Natural killer cell (primary cell): ENCODE measurements at regions not wholly inside any gene's neighbourhood (a gene's known extent, or its start where the extent isn't known, plus 50 kb on each side); places are given as distances from the start of the nearest gene placed in this dataset.

Source experiments
- ATAC-seq, 3 donors: fragments of 150-1000 bp in 2 of 3; fragments of 200-7000 bp in 1 of 3; cut with Tn5 transposase; 1 replicate in 1 of 3; 2 replicates in 2 of 3; pipeline ENCODE4 v1.10.0; 2021; ENCODE audit warnings: mild to moderate bottlenecking in 2 of 3, moderate library complexity in 2 of 3
- DNase-seq, 2 donors: peaks; one replicate each; pipeline versions ENCODE4 v3.0.0 to v3.0.0-alpha.2; 2013 to 2021; ENCODE audit warnings: mixed read lengths in 1 of 2
- H3K27ac ChIP-seq: one replicate; pipeline ENCODE4 v1.5.1; 2013; ENCODE audit warnings: mild to moderate bottlenecking, low read length
- H3K27me3 ChIP-seq: one replicate; pipeline ENCODE4 v1.6.1; 2013; ENCODE audit warnings: low read length; ENCODE audit not compliant: control insufficient read depth, insufficient read depth
- H3K36me3 ChIP-seq: one replicate; pipeline ENCODE4 v1.6.1; 2013; ENCODE audit warnings: low read length; ENCODE audit not compliant: control insufficient read depth, insufficient read depth
- H3K4me1 ChIP-seq: one replicate; pipeline ENCODE4 v1.6.1; 2013; ENCODE audit warnings: low read length; ENCODE audit not compliant: control insufficient read depth, insufficient read depth
- H3K4me3 ChIP-seq: one replicate; pipeline ENCODE4 v1.5.1; 2013; ENCODE audit warnings: low read length
- H3K9me3 ChIP-seq: one replicate; pipeline ENCODE4 v1.6.1; 2013; ENCODE audit warnings: low read length; ENCODE audit not compliant: control insufficient read depth, insufficient read depth
- H3K27ac Mint-ChIP-seq, 2 donors: one replicate each; pipeline ENCODE4 v1.8.0; 2022; ENCODE audit warnings: mild to moderate bottlenecking in 2 of 2, mixed read lengths in 2 of 2, moderate library complexity in 1 of 2
- H3K27me3 Mint-ChIP-seq, 2 donors: one replicate each; pipeline ENCODE4 v1.8.0; 2022; ENCODE audit warnings: low read depth in 2 of 2, mixed read lengths in 2 of 2
- H3K36me3 Mint-ChIP-seq: one replicate; pipeline ENCODE4 v1.8.0; 2022; ENCODE audit warnings: mixed read lengths
- H3K4me1 Mint-ChIP-seq, 2 donors: one replicate each; pipeline ENCODE4 v1.8.0; 2022; ENCODE audit warnings: mixed read lengths in 2 of 2
- H3K4me3 Mint-ChIP-seq: one replicate; pipeline ENCODE4 v1.8.0; 2022; ENCODE audit warnings: mild to moderate bottlenecking, moderate library complexity, mixed read lengths
- H3K9me3 Mint-ChIP-seq, 2 donors: one replicate each; pipeline ENCODE4 v1.8.0; 2022; ENCODE audit warnings: mixed read lengths in 2 of 2
- WGBS: methylation state at CpG from one replicate; pipeline ENCODE4 v1.1.7; 2013; ENCODE audit warnings: missing lambda C conversion rate; ENCODE audit not compliant: insufficient coverage; 5-methylcytosine and 5-hydroxymethylcytosine counted together
- intact Hi-C: fragments of 100-400 bp; cut with micrococcal nuclease; formaldehyde crosslinking; loops from one replicate; pipeline ENCODE4 v1.14.2; 2022
- TF ChIP-seq, protein P1 (sequence below): fragments of 200-600 bp; IDR thresholded peaks from one replicate; pipeline ENCODE4 v1.8.0; 2022; ENCODE audit warnings: antibody characterized with exemption

GRCh38 chr19:28221736-28222135 lies 991.2 kb downstream of the UQCRFS1 start:
- no peaks in the 10 kb centered on the region for H3K4me1 Mint-ChIP-seq
- Histone ChIP-seq H3K36me3 (no peaks in the 10 kb centered on the region), H3K4me3 (no peak overlapping the region), H3K27me3 (no peaks in the 10 kb centered on the region), H3K9me3 (no peaks in the 10 kb centered on the region), H3K27ac (no peak overlapping the region), H3K4me1 (no peaks in the 10 kb centered on the region)
- ATAC-seq (no peak), DNase-seq (no peak)
- H3K36me3 Mint-ChIP-seq, result no peaks in the 10 kb centered on the region
- WGBS, result 61% methylated on average over 3 of the region's 3 CpGs
- H3K27me3 Mint-ChIP-seq, result peaks cover 17 to 46% of the 10 kb centered on the region in 2 donors
- H3K9me3 Mint-ChIP-seq, result no peaks in the 10 kb centered on the region
- no peak overlapping the region for H3K27ac Mint-ChIP-seq
- H3K4me3 Mint-ChIP-seq, result no peak overlapping the region
- TF ChIP-seq, protein P1, sequence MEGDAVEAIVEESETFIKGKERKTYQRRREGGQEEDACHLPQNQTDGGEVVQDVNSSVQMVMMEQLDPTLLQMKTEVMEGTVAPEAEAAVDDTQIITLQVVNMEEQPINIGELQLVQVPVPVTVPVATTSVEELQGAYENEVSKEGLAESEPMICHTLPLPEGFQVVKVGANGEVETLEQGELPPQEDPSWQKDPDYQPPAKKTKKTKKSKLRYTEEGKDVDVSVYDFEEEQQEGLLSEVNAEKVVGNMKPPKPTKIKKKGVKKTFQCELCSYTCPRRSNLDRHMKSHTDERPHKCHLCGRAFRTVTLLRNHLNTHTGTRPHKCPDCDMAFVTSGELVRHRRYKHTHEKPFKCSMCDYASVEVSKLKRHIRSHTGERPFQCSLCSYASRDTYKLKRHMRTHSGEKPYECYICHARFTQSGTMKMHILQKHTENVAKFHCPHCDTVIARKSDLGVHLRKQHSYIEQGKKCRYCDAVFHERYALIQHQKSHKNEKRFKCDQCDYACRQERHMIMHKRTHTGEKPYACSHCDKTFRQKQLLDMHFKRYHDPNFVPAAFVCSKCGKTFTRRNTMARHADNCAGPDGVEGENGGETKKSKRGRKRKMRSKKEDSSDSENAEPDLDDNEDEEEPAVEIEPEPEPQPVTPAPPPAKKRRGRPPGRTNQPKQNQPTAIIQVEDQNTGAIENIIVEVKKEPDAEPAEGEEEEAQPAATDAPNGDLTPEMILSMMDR, result no peak
- intact Hi-C loops, result no loop called here

GRCh38 chr19:28218728-28219127 lies 994.2 kb downstream of the UQCRFS1 start:
- no peaks in the 10 kb centered on the region for H3K36me3 Mint-ChIP-seq
- Histone ChIP-seq H3K9me3 (no peaks in the 10 kb centered on the region), H3K4me1 (no peaks in the 10 kb centered on the region), H3K36me3 (no peaks in the 10 kb centered on the region), H3K27me3 (no peaks in the 10 kb centered on the region), H3K27ac (no peak overlapping the region), H3K4me3 (no peak overlapping the region)
- WGBS, result 46% methylated on average over 5 of the region's 5 CpGs
- DNase-seq (no peak), ATAC-seq (no peak)
- no peaks in the 10 kb centered on the region for H3K4me1 Mint-ChIP-seq
- intact Hi-C loops, result no loop called here
- H3K27me3 Mint-ChIP-seq, result peaks cover 22 to 56% of the 10 kb centered on the region in 2 donors
- H3K27ac Mint-ChIP-seq, result no peak overlapping the region
- H3K9me3 Mint-ChIP-seq, result no peaks in the 10 kb centered on the region
- TF ChIP-seq, protein P1, result no peak
- H3K4me3 Mint-ChIP-seq, result no peak overlapping the region

DNA sequence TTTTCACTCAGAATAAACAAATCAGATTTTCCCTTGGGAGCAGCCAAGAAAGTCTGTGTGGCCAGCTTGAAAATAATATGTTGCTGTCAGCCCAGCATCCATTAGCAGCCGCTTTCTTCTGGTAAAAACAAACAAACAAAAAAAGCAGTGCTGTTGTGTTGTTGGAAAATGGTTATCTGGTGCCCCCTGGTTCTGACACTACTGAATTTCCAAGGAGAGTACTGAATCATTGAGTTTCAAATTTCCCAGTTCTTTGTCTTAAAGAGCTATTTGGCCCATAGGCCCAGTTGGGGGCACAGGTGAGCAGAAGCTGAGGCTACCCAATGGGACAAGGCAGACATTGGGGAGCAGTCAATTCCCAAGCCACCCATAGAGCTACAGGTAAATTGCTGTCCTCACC lies 995.9 kb downstream of the UQCRFS1 start:
- Mint-ChIP-seq H3K9me3 (no peaks in the 10 kb centered on the region), H3K27me3 (peaks cover 18 to 47% of the 10 kb centered on the region in 2 donors), H3K36me3 (no peaks in the 10 kb centered on the region), H3K4me3 (no peak overlapping the region), H3K4me1 (no peaks in the 10 kb centered on the region), H3K27ac (no peak overlapping the region)
- H3K4me1 ChIP-seq, result no peaks in the 10 kb centered on the region
- H3K27me3 ChIP-seq, result no peaks in the 10 kb centered on the region
- 53% methylated on average over 1 of the region's 1 CpG for WGBS
- H3K9me3 ChIP-seq, result no peaks in the 10 kb centered on the region
- TF ChIP-seq, protein P1, result no peak
- no peak overlapping the region for H3K27ac ChIP-seq
- H3K36me3 ChIP-seq, result no peaks in the 10 kb centered on the region
- DNase-seq (no peak), ATAC-seq (no peak)
- intact Hi-C loops, result no loop called here
- no peak overlapping the region for H3K4me3 ChIP-seq

DNA sequence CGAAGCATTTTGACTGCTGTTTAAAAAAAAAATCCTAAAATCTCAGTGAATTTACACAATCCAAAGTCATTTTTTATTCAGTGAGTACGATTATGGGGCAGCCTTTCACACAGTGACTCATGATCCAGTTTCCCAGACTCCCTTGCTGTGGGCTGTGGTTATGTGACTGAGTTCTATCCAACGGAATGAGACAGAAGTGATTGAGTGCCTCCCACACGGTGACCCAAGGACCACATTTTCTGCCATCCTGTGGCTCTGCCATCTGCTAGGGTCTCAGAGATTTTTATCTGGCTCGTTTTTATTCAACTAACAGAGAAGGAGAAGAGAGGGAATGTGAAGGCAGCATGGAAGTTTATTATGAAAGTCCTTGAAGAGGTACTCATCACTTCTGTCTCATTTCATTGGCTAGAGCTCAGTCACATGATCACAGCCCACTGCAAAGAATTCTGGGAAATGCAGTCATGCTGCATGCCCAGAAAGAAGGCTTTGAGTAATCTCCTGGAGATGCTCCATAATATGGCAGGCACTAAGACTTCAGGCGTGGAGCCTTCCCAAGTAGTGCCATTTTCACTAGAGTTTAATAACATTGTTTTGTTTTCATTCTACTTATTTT lies 999.4 kb downstream of the UQCRFS1 start:
- intact Hi-C loops, result no loop called here
- peaks cover 9% of the 10 kb centered on the region for H3K4me1 ChIP-seq
- no peaks in the 10 kb centered on the region for H3K36me3 Mint-ChIP-seq
- peaks cover 2% of the 10 kb centered on the region for H3K9me3 ChIP-seq
- H3K27ac Mint-ChIP-seq, result no peak overlapping the region
- H3K4me3 Mint-ChIP-seq, result no peak overlapping the region
- WGBS, result 71% methylated on average over 6 of the region's 6 CpGs
- no peaks in the 10 kb centered on the region for H3K9me3 Mint-ChIP-seq
- H3K27me3 Mint-ChIP-seq, result peaks cover 22 to 49% of the 10 kb centered on the region in 2 donors
- no peak overlapping the region for H3K4me3 ChIP-seq
- no peaks in the 10 kb centered on the region for H3K36me3 ChIP-seq
- DNase-seq, result no peak
- H3K27me3 ChIP-seq, result peaks cover 3% of the 10 kb centered on the region
- ATAC-seq, result no peak
- no peak overlapping the region for H3K27ac ChIP-seq
- H3K4me1 Mint-ChIP-seq, result peaks cover 5% of the 10 kb centered on the region in 2 donors
- TF ChIP-seq, protein P1, result no peak
